Hepatocyte (in vitro differentiated cells): ENCODE measurements at regions not wholly inside any gene's neighbourhood (a gene's known extent, or its start where the extent isn't known, plus 50 kb on each side); places are given as distances from the start of the nearest gene placed in this dataset.

ENCODE experiments used
- CTCF ChIP-seq: fragments of 200-600 bp; sonication (generic); IDR thresholded peaks from 2 replicates; pipeline ENCODE4 v1.5.1; 2016; ENCODE audit warnings: antibody characterized with exemption, mild to moderate bottlenecking; ENCODE audit not compliant: poor library complexity
- EZH2 ChIP-seq: fragments of 200-600 bp; sonication (generic); IDR thresholded peaks from 2 replicates; pipeline ENCODE4 v1.6.1; 2016; ENCODE audit warnings: antibody characterized with exemption, mild to moderate bottlenecking, borderline replicate concordance

GRCh38 chr4:163736876-163737275 lies 242.4 kb downstream of the TMA16 start:
- TF ChIP-seq CTCF (no peak), EZH2 (no peak)
